Endodermal cell (in vitro differentiated cells): ENCODE measurements at regions not wholly inside any gene's neighbourhood (a gene's known extent, or its start where the extent isn't known, plus 50 kb on each side); places are given as distances from the start of the nearest gene placed in this dataset.
A peak's percentile ranks its signal among the peaks of the same experiment; 100 is the strongest.

Source experiments
- DNase-seq: peaks from one replicate; pipeline ENCODE4 v3.0.0-alpha.2; 2017
- H3K27ac ChIP-seq: 2 replicates; pipeline ENCODE4 v1.5.1; 2013; ENCODE audit warnings: mild to moderate bottlenecking, low read depth, low read length, moderate library complexity
- H3K27me3 ChIP-seq: 2 replicates; pipeline ENCODE4 v1.6.1; 2013; ENCODE audit warnings: mild to moderate bottlenecking, low read length, moderate library complexity; ENCODE audit not compliant: insufficient read depth, control insufficient read depth, poor library complexity, severe bottlenecking
- H3K36me3 ChIP-seq: 2 replicates; pipeline ENCODE4 v1.7.0; 2013; ENCODE audit warnings: mild to moderate bottlenecking, low read length, moderate library complexity; ENCODE audit not compliant: control insufficient read depth, insufficient read depth
- H3K4me1 ChIP-seq: one replicate; pipeline ENCODE4 v1.7.0; 2013; ENCODE audit warnings: low read length; ENCODE audit not compliant: control insufficient read depth, insufficient read depth
- H3K4me3 ChIP-seq: 2 replicates; pipeline ENCODE4 v1.5.1; 2013; ENCODE audit warnings: mild to moderate bottlenecking, low read length, moderate library complexity
- H3K9ac ChIP-seq: 2 replicates; pipeline ENCODE4 v1.6.1; 2013; ENCODE audit warnings: mild to moderate bottlenecking, low read length, moderate library complexity; ENCODE audit not compliant: poor library complexity, severe bottlenecking; ENCODE audit errors: extremely low read depth
- H3K9me3 ChIP-seq: 2 replicates; pipeline ENCODE4 v1.6.1; 2013; ENCODE audit warnings: mild to moderate bottlenecking, low read length, moderate library complexity; ENCODE audit not compliant: control insufficient read depth
- H3K27ac Mint-ChIP-seq: 2 replicates; pipeline ENCODE4 v1.8.0; 2020; ENCODE audit warnings: mixed read lengths
- H3K27me3 Mint-ChIP-seq: 2 replicates; pipeline ENCODE4 v1.8.0; 2021; ENCODE audit warnings: mild to moderate bottlenecking, mixed read lengths; ENCODE audit not compliant: insufficient read depth
- H3K36me3 Mint-ChIP-seq: 2 replicates; pipeline ENCODE4 v1.8.0; 2020; ENCODE audit warnings: low read depth, mixed read lengths
- H3K4me1 Mint-ChIP-seq: 2 replicates; pipeline ENCODE4 v1.8.0; 2020; ENCODE audit warnings: mixed read lengths
- H3K4me3 Mint-ChIP-seq: 2 replicates; pipeline ENCODE4 v1.8.0; 2020; ENCODE audit warnings: mild to moderate bottlenecking, moderate library complexity, mixed read lengths
- H3K9me3 Mint-ChIP-seq: 2 replicates; pipeline ENCODE4 v1.8.0; 2020; ENCODE audit warnings: mild to moderate bottlenecking, mixed read lengths
- WGBS, 2 experiments: methylation state at CpG; one replicate each; pipeline versions ENCODE4 v1.1.5 to v1.1.7; 2013; ENCODE audit warnings: missing lambda C conversion rate in 2 of 2, mixed read lengths in 1 of 2; ENCODE audit not compliant: insufficient coverage in 1 of 2, insufficient read length in 1 of 2; 5-methylcytosine and 5-hydroxymethylcytosine counted together
- TF ChIP-seq, protein P1 (sequence below): fragments of 200-600 bp; sonication (generic); conservative IDR thresholded peaks from 2 replicates; pipeline ENCODE4 v1.5.0; 2021; ENCODE audit warnings: antibody characterized with exemption, mild to moderate bottlenecking

DNA sequence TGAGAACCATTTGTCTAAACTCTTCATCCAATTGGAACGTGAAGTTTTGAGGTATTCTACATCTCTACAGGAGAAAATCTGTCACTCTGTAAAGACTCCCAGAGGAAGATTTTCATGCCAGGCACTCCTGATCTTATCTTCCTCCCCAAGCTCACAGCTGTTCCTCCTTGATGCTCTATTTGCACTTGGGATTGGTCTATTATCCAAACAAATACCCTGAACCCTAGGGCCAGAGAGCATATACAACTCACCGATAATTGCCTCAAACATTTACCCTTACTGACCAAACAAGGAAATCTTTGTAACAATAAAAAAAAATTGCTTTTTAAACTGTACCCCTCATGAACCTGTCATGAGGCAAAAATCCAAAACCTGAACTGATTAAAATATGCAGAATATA lies 372.7 kb downstream of the SH2D1A start:
- H3K9ac ChIP-seq: no peak overlapping the region
- H3K4me3 ChIP-seq: peak overlapping the region; percentile 35
- Mint-ChIP-seq H3K9me3 (no peaks in the 10 kb centered on the region), H3K4me1 (peaks cover 25% of the 10 kb centered on the region), H3K4me3 (no peak overlapping the region), H3K36me3 (no peaks in the 10 kb centered on the region), H3K27ac (no peak overlapping the region), H3K27me3 (peaks cover 19% of the 10 kb centered on the region)
- no peaks in the 10 kb centered on the region for H3K36me3 ChIP-seq
- H3K9me3 ChIP-seq: no peaks in the 10 kb centered on the region
- no peaks in the 10 kb centered on the region for H3K4me1 ChIP-seq
- no peak for DNase-seq
- no peaks in the 10 kb centered on the region for H3K27me3 ChIP-seq
- TF ChIP-seq, protein P1, sequence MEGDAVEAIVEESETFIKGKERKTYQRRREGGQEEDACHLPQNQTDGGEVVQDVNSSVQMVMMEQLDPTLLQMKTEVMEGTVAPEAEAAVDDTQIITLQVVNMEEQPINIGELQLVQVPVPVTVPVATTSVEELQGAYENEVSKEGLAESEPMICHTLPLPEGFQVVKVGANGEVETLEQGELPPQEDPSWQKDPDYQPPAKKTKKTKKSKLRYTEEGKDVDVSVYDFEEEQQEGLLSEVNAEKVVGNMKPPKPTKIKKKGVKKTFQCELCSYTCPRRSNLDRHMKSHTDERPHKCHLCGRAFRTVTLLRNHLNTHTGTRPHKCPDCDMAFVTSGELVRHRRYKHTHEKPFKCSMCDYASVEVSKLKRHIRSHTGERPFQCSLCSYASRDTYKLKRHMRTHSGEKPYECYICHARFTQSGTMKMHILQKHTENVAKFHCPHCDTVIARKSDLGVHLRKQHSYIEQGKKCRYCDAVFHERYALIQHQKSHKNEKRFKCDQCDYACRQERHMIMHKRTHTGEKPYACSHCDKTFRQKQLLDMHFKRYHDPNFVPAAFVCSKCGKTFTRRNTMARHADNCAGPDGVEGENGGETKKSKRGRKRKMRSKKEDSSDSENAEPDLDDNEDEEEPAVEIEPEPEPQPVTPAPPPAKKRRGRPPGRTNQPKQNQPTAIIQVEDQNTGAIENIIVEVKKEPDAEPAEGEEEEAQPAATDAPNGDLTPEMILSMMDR: no peak
- 56 to 100% methylated on average over 1 to 2 of the region's 2 CpGs for WGBS, 2 experiments
- H3K27ac ChIP-seq: no peak overlapping the region

DNA sequence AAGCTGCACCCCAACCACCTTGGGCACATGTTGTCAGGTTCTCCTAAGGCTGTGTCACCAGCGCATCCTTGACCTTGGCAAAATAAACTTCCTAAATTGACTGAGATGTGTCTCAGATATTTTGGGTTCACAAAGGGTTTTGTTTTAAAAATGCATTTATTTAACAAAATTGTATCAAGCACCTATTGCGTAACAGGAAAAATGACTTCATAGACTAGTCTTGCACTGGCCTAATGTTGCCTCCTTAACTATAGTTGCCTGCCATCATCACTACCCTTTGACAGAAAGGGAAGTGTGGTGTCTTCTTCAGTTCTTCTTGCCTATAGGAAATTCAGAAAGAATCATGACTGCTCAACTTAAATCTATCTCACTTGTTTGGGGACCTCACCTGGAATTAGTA lies 374.2 kb downstream of the SH2D1A start:
- Mint-ChIP-seq H3K9me3 (no peaks in the 10 kb centered on the region), H3K27me3 (peaks cover 19% of the 10 kb centered on the region), H3K27ac (no peak overlapping the region), H3K36me3 (no peaks in the 10 kb centered on the region), H3K4me1 (peaks cover 27% of the 10 kb centered on the region), H3K4me3 (no peak overlapping the region)
- H3K27me3 ChIP-seq: no peaks in the 10 kb centered on the region
- no peak for DNase-seq
- H3K9me3 ChIP-seq: no peaks in the 10 kb centered on the region
- WGBS, 2 experiments: 100% methylated on average over 2 of the region's 2 CpGs; no CpG with 5 or more reads in 1 of the 2 experiments
- no peak overlapping the region for H3K4me3 ChIP-seq
- TF ChIP-seq, protein P1: no peak
- no peaks in the 10 kb centered on the region for H3K36me3 ChIP-seq
- no peak overlapping the region for H3K9ac ChIP-seq
- no peaks in the 10 kb centered on the region for H3K4me1 ChIP-seq
- H3K27ac ChIP-seq: no peak overlapping the region

DNA sequence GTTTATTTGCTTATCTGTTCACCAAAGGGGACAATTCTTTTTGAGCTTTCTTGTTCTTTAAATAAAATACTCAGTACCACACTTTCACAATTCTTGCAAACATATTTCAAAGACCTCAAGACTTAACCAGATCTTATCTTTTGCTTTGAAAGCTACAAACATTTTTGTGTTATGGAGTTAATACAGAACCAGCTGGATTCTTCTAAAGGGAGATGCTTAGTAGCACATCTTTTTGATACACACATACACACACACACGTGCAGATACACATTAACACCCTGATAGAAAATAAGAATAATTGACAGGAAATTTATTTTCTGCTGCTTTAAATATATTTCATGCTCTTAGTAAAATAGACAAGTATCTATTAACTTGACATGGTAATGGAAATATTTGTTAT lies 379.1 kb downstream of the SH2D1A start:
- no peaks in the 10 kb centered on the region for H3K27me3 Mint-ChIP-seq
- Histone ChIP-seq H3K27ac (no peak overlapping the region), H3K9me3 (no peaks in the 10 kb centered on the region), H3K27me3 (no peaks in the 10 kb centered on the region), H3K9ac (no peak overlapping the region), H3K4me1 (no peaks in the 10 kb centered on the region), H3K36me3 (no peaks in the 10 kb centered on the region), H3K4me3 (no peak overlapping the region)
- TF ChIP-seq, protein P1: no peak
- no peaks in the 10 kb centered on the region for H3K9me3 Mint-ChIP-seq
- no peak overlapping the region for H3K4me3 Mint-ChIP-seq
- no peaks in the 10 kb centered on the region for H3K36me3 Mint-ChIP-seq
- no peak overlapping the region for H3K27ac Mint-ChIP-seq
- DNase-seq: no peak
- peaks cover 2% of the 10 kb centered on the region for H3K4me1 Mint-ChIP-seq
- WGBS, 2 experiments: no CpG with 5 or more reads among the region's 1 CpG
